NCI-H446 (cell line): ENCODE measurements at regions not wholly inside any gene's neighbourhood (a gene's known extent, or its start where the extent isn't known, plus 50 kb on each side); places are given as distances from the start of the nearest gene placed in this dataset.
"Not testable (repeated sequence)": the region's sequence is repeated elsewhere in the genome, so short reads cannot be mapped to it uniquely, and the experiment has no call there.

Experiments used
- DNase-seq, 2 experiments: peaks; one replicate each; lab custom pipeline; 2025; lab: John Stamatoyannopoulos, UW

DNA sequence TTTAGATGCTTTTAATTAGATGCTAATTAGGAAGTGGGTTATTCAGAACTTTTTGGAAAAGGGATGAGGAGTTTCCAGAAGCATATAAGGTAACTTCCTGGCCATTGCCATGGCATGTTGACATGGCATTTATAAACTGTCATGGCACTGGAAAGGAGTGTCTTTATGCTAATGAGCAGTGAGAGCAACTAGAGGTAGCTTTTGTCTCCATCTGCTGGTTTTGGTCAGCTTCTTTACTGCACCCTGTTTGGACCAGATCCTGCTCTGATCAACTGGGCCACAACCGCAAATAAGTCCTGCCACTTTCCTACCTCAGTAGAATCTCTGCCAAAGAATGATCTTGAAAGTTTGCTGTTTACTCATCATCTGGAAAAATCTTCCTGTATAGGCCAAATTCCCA lies 193.6 kb downstream of the FAM72C start:
- not testable (repeated sequence) for DNase-seq

DNA sequence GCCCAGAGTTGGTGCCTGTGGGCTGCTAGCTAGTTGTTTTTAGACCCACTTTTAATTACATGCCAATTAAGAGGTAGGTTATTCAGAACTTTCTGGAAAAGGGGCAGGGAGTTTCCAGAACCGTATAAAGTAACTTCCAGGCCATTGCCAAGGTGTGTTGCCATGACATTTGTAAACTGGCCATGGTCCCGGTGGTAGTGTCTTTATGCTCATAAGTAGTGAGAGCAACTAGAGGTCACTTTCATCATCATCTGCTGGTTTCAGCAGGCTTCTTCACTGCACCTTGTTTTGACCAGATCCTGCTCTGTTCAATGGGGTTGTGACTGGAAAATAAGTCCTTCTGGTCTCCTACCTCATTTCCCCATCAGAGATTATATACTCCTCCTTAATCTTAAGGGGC lies 207.0 kb downstream of the FAM72C start:
- DNase-seq: not testable (repeated sequence)

DNA sequence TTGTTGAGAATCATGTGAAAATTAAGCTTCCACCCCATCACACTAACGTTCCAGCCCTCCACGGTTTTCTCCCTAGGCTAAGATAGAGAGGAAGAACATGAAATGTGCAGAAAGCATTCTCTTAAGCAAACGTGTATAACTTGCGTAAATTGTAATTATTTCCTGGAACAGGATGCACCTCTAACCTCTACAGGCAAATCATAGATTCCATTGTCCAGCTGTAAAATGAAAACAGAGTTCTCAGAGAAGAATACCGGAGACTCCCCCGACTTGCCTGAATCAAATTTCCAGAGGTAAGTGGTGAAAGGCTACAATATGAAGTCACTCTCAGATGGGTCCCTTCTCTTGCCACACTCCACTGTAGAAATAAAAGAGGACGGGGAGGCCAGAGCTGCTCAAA lies 211.4 kb downstream of the FAM72C start:
- not testable (repeated sequence) for DNase-seq

DNA sequence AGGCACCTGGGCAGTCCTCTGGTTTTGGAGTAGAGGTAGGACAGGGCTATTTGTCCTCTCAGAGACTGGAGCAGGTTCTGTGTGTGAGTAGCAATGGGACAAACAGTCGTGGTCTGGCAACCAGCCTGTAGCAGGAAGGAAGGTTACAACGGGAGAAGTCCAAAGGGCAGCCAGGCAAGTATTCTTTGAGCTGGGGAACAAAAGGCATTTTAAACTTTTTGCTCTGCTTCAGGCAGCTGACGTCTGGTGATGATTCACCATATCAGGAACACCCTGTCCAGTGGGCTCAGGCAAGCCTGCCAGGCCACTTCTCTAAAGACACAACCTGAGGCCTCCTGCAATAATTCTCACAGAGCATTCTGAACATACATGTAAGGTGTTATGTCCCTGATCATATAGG lies 215.8 kb downstream of the FAM72C start:
- not testable (repeated sequence) for DNase-seq

DNA sequence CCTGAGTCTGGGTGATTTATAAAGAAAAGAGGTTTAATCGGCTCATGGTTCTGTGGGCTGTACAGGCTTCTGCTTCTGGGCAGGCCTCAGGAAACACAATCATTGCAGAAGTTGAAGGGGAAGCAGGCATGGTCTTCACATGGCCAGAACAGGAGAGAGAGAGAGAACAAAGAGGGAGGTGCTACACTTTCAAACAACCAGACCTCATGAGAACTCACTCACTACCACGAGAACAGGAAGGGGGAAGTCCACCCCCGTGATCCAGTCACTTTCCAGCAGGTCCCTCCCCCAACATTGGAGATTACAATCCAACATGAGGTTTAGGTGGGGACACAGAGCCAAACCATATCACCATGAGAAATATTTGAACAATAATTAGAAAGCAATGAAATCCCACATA lies 222.9 kb downstream of the FAM72C start:
- DNase-seq: no peak

DNA sequence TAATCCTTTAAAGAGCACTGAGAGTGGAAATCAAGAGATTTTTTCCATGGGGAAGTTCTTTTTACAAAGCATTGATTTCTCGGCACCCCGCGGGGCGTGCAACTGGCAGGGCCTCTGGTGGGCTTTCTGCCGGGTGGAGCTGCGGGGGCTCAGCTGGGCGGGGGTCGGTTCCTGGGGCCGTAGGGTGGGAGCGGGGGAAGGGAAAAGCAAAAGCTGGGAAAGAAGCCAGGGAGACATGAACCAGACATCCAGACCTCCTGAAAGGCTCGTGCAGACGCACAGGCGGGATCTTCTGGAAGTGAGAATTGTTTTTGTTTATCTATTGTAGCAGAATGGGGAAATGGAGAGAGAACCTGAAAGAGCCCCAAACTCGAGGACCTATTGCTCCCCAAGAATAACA lies 235.2 kb downstream of the FAM72C start:
- DNase-seq: no peak

DNA sequence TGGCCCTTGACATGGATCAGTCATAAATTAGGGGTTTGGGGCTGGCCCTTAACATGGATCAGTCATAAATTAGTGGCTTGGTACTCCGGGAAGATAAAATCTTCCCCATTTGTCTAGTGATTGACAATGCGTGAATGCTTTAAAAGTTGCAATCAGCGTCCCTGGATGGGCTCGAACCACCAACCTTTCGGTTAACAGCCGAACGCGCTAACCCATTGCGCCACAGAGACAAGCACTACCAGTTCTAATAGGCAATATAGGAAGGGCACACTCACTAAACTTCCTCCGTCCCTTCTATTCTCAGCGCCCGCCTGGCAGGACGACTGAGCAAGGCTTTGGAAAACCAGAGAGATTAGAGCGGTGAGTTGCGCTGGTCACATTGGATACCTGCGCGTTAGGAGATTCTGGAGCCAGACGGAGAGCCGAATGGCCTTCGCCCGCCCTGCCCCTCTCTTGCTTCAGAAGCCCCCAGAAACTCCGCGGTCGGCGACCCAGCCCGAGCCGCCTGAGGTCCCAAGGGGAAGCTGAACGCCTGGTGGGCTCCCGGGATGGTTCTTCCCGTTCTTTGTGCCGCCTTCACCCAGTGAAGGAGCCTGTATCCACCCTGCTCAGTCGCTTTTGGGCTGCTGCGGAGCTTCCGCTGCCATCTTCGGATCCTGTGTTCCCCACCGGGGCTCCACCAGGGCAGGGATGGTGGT lies 235.9 kb downstream of the FAM72C start:
- DNase-seq: no peak

DNA sequence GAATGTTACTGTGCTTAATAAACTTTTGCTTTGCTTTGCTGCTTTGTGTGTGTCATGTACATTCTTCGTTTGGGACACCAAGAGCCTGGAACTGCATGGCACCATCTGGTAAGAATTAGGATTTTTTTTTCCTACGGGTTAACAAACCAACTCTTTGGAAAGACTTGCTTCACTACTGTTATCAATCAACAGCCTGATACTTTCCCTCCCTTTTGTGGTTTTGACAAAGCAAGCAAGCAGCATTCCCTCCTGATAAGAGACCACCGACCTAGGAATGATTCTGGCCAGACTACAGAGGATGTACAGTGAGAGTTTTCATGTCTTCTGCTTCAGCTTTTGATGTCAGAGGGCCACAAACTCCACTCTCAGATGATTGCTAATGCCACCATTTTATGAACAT lies 237.5 kb downstream of the FAM72C start:
- not testable (repeated sequence) for DNase-seq

DNA sequence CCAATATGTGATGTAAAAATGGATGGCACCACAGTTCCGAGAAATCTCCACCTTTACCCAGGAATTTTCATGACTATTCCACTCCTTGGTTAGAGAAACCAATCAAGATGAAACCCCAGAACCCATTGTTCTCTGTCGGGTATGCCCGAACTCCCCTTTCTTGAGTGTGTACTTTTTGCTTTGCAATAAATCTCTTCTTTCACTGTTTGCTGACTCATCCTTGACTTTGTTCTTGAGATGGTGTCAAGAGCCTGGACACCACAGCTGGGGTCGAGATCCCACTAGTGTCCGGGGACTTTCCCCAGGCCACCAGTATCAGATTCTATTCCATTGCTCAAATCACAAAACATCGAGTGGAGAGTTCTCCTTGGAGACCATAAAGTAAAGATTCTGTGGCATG lies 240.9 kb downstream of the FAM72C start:
- not testable (repeated sequence) for DNase-seq

DNA sequence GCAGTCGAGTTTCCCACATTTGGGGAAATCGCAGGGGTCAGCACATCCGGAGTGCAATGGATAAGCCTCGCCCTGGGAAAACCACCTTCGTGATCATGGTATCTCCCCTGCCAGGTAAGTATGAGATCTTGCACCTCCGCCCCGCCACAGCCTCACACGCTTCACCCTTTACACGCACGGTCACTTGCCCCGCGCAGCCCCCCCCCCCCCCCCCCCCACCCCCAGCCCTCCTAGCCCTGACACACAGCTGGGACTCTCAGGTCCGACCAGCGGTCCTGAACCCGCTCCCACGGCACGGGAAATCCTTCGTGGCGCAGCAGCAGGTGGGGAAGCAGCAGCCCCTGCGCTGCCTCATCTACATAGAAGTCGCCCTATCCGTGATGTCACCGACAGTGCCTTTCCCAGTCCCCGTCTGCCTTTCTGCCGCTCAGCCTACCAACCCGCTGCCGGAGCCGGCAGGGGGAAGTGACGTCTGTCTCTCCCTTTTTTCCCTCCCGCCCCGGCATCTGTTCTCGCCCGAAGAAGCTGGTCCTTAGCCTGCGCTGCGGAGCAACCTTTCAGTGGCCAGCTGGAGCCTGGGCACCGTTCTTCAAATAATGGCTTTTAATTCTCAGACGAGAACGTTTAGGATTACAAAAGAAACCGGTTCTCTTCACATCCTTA lies 242.2 kb downstream of the FAM72C start:
- DNase-seq: not testable (repeated sequence)

DNA sequence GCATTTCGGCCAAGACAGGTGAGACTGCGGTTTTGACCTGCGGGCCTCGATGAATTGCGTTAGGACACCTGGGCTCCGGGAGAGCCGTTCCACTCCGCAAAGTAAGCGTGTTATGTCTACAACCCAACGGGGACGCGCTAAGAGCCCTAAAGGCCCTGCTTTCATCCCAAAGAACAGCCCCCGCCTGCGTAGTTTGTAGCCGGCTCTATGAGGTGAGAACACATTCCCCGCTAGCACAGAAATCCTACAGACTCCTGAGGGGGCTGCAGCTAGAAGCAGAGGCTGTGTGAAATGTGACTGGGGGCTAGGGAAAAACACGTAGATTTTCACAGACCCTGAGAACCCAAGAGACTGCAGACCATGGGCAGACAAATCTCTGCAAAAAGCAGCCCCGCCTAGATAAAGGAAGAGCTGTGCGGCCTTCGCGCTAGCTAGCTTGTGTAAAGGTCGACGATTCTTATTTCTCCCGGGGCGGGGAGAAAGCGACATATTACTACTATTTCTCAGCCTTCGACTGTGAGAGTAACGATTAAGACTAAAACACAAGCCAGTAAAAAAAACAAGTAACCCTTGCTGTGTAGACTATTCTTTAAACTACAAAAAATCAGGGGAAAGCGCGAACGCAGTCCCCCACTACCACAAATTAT lies 242.9 kb downstream of the FAM72C start:
- not testable (repeated sequence) for DNase-seq

DNA sequence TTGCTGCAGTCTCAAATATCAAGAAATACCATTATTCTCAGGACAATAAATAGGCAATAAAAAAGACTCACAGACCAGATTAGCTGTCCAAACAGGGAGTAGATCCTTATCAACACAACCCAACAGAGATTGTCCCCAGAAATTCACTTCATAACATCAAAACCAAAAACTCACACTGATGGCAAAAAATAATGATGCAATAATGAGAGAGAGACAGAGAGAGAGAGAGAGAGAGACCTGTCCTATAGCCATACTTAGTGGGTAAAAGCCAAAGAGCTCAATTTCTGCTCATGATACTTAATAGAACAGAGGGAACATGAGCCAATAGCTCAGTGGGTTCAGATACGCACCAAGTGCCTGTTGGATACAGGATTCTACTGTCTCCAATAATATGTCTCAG lies 244.5 kb downstream of the FAM72C start:
- no peak for DNase-seq

DNA sequence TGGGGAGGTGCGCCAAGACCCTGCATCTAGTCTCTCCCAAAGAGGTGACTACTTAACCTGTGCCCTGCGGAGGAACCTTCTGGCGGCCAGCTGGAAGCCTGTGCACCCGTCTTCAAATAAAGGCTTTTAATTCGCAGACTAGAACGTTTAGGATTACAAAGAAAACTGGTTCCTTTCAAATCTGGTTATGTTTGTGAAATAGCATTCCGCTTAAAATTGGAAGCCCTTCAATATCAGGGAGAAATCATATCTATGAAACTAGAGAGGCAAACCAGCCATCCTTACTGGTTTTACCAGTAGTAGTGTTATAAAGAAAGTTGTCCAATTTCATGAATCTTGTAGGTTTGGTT lies 250.8 kb downstream of the FAM72C start:
- no peak for DNase-seq

DNA sequence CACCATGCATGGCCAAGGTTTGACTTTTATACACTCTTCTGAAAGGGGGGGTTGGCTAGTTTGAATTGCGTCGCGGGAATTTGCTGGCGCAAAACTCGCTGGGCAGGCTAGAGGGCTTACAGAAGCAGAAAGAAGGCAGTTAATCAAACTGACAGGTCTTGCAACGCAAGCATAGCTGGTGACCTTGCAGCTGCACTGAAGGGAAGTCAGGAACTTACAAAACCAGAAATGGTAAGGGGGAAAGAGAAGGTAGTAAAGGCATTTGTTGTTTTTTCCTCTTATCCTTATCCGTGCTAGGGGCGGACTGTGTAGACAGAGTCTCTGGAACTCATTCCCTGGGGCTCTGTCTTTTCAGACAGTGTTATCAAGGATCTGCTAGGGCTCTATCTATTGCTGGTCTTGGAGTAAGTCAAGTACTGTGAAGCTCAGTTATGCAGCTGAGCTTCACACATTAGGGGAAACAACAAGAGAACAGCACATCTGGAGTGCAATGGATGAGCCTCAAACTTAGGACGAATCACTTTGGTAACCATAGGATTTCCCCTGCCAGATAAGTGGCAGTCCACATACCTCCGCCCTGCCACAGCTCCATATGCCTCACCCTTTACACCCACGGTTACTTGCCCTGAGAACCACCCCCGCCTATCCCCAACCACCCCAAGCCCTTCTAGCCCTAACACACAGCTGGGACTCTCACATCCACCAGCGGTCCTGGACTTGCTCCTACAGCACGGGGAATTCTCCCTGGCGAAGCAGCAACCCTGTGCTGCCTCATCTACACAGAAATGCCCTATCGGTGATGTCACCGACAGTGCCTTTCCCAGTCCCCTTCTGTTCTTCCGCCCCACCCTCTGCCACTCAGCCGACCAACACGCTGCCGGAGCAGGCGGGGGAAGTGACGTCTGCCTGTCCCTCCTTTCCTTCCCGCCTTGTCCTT lies 251.4 kb downstream of the FAM72C start:
- peak in 1 of 2 experiments; percentile 24 for DNase-seq

DNA sequence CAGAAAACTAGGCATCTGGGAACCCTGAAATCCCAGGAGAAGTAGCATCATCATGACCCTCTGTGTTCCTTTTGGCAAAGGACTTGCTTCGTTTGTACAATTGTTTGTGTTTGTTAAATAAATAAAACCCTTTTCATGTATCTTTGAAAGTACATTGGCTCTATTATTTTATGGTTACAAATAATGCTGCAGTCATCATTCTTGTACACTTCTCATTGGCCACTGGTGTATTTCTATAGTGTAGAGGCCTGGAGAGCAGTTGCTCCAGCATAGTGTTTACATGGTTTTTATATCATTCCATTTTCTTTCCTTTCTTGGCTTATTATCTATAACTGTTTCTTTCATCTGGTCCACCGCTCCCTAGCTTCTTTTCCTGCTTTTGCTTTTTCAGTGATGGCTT lies 253.3 kb downstream of the FAM72C start:
- DNase-seq: no peak

DNA sequence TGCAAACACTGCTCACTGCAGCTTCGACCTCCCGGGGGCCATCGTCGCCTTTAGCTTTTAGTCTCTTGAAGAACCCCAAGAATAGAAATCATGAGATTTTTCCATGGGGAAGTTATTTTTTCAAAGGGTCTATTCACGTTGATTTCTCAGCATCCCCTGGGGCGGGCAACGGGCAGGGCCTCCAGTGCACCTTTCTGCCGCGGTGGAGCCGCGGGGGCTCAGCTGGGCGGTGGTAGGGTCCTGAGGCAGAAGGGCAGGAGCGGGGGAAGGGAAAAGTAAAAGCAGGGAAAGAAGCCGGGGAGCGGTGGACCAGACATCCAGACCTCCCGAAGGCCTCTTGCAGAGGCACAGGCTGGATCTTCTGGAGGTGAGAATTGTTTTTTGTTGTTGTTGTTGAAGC lies 253.8 kb downstream of the FAM72C start:
- no peak for DNase-seq

DNA sequence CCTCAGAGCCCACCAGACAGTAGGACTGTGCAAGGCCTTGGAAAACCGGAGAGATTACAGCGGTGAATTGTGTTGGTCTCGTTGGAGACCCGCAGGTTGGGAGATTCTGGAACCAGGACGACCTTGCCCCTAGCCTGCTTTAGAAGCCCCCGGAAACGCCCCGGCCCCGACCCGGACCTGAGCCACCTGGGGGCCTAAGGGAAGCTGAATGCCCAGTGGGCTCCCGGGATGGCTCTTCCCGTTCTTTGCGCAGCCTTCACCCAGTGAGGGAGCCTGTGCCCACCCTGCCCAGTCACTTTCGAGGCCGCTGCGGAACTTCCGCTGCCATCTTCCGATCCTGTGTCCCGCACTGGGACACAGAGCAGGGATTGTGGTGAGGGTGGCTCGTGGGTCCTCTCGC lies 254.4 kb downstream of the FAM72C start:
- DNase-seq: no peak

DNA sequence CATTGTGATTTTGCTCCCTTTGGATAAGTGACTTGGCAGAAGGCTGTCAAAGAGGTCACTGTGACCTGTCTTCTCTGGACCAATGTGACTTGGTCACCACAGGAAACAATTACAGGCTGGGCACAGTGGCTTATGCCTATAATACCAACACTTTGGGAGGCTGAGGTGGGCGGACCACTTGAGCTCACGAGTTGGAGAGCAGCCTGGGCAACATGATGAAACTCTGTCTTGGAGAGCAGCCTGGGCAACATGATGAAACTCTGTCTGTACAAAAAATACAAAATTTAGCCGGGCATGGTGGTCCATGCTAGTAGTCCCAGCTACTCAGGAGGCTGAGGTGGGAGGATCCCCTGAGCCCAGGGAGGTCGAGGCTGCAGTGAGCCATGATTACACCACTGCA lies 256.9 kb downstream of the FAM72C start:
- not testable (repeated sequence) for DNase-seq

DNA sequence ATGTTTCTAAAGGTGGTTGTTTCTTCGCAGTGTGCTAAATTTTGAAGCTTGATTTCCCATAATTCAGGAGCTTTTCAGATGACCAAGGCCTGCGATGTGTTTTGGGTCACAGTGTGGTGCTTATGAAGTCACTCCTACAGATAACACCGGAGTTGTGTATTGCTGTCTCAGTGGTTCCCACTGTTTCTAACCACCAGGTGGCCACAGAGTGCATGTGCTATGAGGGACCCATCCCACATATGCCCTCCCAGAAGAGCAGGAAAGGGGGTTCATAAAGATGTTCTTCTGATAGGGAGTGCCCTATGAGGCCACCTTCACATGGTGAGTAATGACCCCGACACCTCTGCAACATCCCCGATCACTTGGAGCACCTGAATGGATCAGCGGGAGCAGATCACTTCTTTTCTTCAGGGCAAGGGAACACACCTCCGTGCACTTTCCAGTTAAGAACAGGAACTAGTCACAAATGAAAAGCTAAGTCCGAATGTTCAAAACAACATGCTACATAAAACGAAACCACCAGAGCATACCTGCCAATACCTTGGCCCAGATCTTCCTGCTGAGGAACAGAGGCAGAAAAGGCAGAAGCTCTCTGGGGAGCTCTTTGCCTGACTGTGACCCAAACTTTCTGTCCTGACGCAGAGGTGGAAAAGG lies 262.1 kb downstream of the FAM72C start:
- not testable (repeated sequence) for DNase-seq

DNA sequence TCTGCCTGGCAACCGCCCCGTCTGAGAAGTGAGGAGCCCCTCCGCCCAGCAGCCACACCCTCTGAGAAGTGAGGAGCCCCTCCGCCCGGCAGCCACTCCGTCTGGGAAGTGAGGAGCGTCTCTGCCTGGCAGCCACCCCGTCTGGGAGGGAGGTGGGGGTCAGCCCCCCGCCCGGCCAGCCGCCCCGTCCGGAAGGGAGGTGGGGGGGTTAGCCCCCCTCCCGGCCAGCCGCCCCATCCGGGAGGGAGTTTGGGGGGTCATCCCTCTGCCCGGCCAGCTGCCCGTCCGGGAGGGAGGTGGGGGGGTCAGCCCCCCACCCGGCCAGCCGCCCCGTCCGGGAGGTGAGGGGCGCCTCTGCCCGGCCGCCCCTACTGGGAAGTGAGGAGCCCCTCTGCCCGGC lies 269.0 kb downstream of the FAM72C start:
- not testable (repeated sequence) for DNase-seq

DNA sequence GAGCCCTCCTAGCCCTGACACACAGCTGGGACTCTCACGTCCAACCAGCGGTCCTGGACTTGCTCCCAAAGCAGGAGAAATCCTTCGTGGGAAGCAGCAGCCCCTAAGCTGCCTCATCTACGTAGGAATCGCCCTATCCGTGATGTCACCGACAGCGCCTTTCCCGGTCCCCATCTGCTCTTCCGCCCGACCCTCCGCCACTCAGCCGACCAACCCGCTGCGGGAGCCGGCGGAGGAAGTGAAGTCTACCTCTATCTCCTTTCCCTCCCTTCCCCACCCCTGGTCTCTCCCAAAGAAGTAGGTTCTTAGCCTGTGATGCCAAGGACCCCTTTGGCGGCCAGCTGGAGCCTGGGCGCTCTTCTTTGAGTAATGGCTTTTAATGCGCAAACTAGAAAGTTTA lies 272.1 kb downstream of the FAM72C start:
- no peak for DNase-seq

DNA sequence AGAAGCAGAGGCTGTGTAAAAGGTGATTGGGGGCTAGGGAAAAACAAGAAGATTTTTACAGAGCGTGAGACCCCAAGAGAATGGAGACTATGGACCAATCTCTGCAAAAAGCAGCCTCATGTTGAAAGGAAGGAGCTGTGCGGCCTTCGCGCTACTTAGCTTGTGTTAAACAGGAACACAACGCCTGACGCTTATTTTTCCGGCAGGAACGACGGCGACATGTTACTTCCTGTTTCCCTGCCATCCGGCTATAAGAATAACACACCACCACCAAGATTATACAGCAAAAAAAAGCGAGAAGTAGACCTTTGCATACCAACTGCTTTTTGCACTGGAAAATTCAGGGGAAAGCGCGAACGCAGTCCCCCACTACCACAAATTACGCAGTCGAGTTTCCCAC lies 272.7 kb downstream of the FAM72C start:
- no peak for DNase-seq
